Gastrocnemius medialis (tissue), 4 donors: ENCODE measurements at regions not wholly inside any gene's neighbourhood (a gene's known extent, or its start where the extent isn't known, plus 50 kb on each side); places are given as distances from the start of the nearest gene placed in this dataset.

ENCODE experiments used
- CTCF ChIP-seq, 5 experiments: fragments of 450-650 bp in 3 of 5; fragments of 200-600 bp in 2 of 5; sonication (generic) in 2 of 5; IDR thresholded peaks in 4 of 5; conservative IDR thresholded peaks in 1 of 5; 1 replicate in 4 of 5; 2 replicates in 1 of 5; pipeline ENCODE4 v1.5.1; 2016 to 2019; ENCODE audit warnings: antibody characterized with exemption in 5 of 5, mild to moderate bottlenecking in 3 of 5, moderate library complexity in 3 of 5
- POLR2A ChIP-seq, 2 donors: fragments of 450-650 bp; IDR thresholded peaks; one replicate each; pipeline ENCODE4 v1.6.1; 2017; ENCODE audit warnings: antibody characterized with exemption in 2 of 2, mild to moderate bottlenecking in 2 of 2, moderate library complexity in 2 of 2

- no peak for TF ChIP-seq CTCF (IDR thresholded peaks at IDR 0.05 in 4 of 5, conservative IDR thresholded peaks at IDR 0.05 in 1 of 5)
- TF ChIP-seq POLR2A (IDR thresholded peaks at IDR 0.05): no peak
Measured at GRCh38 chr3:23668430-23668904, 137.3 kb upstream of the UBE2E1 start.
